Caco-2 (cell line): ENCODE measurements at regions not wholly inside any gene's neighbourhood (a gene's known extent, or its start where the extent isn't known, plus 50 kb on each side); places are given as distances from the start of the nearest gene placed in this dataset.

Source experiments
- BruUV-seq: library from RNA; stranded (reverse); fragments of 400-500 nt; replicated peaks from 2 replicates; lab custom pipeline; 2021; lab: Mats Ljungman, UMichigan
- CTCF ChIA-PET: fragments of 300-600 bp; sonication (Branson Sonifier 250); formaldehyde crosslinking; loops from one replicate; lab custom pipeline; 2022; ENCODE audit warnings: antibody characterized with exemption; lab: Charles Lee
- POLR2A ChIA-PET: fragments of 300-600 bp; sonication (Branson Sonifier 250); formaldehyde crosslinking; loops from one replicate; lab custom pipeline; 2022; ENCODE audit warnings: antibody characterized with exemption; lab: Charles Lee
- DNase-seq, 2 experiments: peaks; one replicate each; pipeline versions ENCODE4 v3.0.0 to v3.0.0-alpha.2; 2020 to 2022
- H3K27me3 ChIP-seq: replicated peaks from 2 replicates; pipeline ENCODE4 v1.6.0; 2011; ENCODE audit warnings: low read length; ENCODE audit not compliant: control insufficient read depth, insufficient read depth
- H3K36me3 ChIP-seq: 2 replicates; pipeline ENCODE4 v1.5.1; 2011; ENCODE audit warnings: low read length; ENCODE audit not compliant: control insufficient read depth, insufficient read depth
- H3K4me1 ChIP-seq: fragments of 250-450 bp; sonication (Bioruptor Pico); 2 replicates; pipeline ENCODE4 v1.5.1; 2020; ENCODE audit warnings: mild to moderate bottlenecking
- H3K4me3 ChIP-seq: 2 replicates; pipeline ENCODE4 v1.5.1; 2011; ENCODE audit warnings: low read depth, mild to moderate bottlenecking, control low read depth, low read length
- H3K9me3 ChIP-seq: fragments of 250-450 bp; sonication (Bioruptor Pico); 2 replicates; pipeline ENCODE4 v1.5.1; 2020; ENCODE audit warnings: mild to moderate bottlenecking, moderate library complexity
- H3K27ac Mint-ChIP-seq: one replicate; pipeline ENCODE4 v1.8.0; 2022; ENCODE audit warnings: mixed read lengths; ENCODE audit not compliant: unreplicated experiment
- H3K27me3 Mint-ChIP-seq: one replicate; pipeline ENCODE4 v1.8.0; 2022; ENCODE audit warnings: mixed read lengths; ENCODE audit not compliant: insufficient read depth, unreplicated experiment
- H3K36me3 Mint-ChIP-seq: one replicate; pipeline ENCODE4 v1.8.0; 2022; ENCODE audit warnings: mild to moderate bottlenecking, mixed read lengths; ENCODE audit not compliant: insufficient read depth, unreplicated experiment
- H3K4me1 Mint-ChIP-seq: one replicate; pipeline ENCODE4 v1.8.0; 2022; ENCODE audit warnings: low read depth, mixed read lengths; ENCODE audit not compliant: unreplicated experiment
- H3K4me3 Mint-ChIP-seq: one replicate; pipeline ENCODE4 v1.8.0; 2022; ENCODE audit warnings: mild to moderate bottlenecking, moderate library complexity, mixed read lengths; ENCODE audit not compliant: unreplicated experiment
- H3K9me3 Mint-ChIP-seq: one replicate; pipeline ENCODE4 v1.8.0; 2022; ENCODE audit warnings: mixed read lengths; ENCODE audit not compliant: unreplicated experiment
- intact Hi-C: fragments of 100-400 bp; cut with micrococcal nuclease; formaldehyde crosslinking; loops from one replicate; pipeline ENCODE4 v1.10.0; 2022; ENCODE audit not compliant: unreplicated experiment
- TF ChIP-seq, protein P1 (sequence below), 2 experiments: fragments of 200-600 bp in 1 of 2; IDR thresholded peaks; 1 replicate in 1 of 2; 2 replicates in 1 of 2; pipeline versions ENCODE4 v1.5.1 to v1.8.0; 2011 to 2022; ENCODE audit warnings: antibody characterized with exemption in 1 of 2, control low read depth in 1 of 2, inconsistent platforms in 1 of 2, low read depth in 1 of 2, low read length in 1 of 2, mild to moderate bottlenecking in 1 of 2, moderate library complexity in 1 of 2; ENCODE audit not compliant: insufficient read depth in 1 of 2, severe bottlenecking in 1 of 2, unreplicated experiment in 1 of 2

DNA sequence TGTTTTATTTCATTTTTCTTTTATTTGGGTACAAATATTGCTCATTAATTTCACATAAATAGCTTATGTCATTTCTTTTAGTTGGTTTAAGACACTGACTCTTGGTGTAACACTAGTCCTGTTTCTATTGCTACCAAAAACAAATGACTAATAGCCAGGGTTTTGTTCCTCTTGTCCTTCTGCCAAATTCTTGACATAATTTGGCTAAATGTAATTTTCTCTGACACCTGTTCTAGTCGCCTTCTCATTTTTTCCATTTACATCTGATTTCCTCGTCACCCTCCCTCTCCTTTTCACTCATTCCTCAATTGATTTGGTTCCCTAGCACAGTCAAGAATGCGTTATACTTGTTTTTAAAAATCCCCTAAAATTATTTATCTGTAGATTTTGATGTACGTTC is 1718.7 kb downstream of the EFNB2 start:
- Histone ChIP-seq H3K9me3 (no peaks in the 10 kb centered on the region), H3K27me3 (no peaks in the 10 kb centered on the region), H3K36me3 (no peaks in the 10 kb centered on the region), H3K4me3 (no peak overlapping the region), H3K4me1 (no peaks in the 10 kb centered on the region)
- POLR2A ChIA-PET: no interaction called here
- Mint-ChIP-seq H3K27me3 (peaks cover 13% of the 10 kb centered on the region), H3K36me3 (no peaks in the 10 kb centered on the region), H3K4me1 (no peaks in the 10 kb centered on the region), H3K27ac (no peak overlapping the region), H3K4me3 (no peak overlapping the region), H3K9me3 (no peaks in the 10 kb centered on the region)
- BruUV-seq: no TSS peak
- CTCF ChIA-PET: no interaction called here
- DNase-seq: no peak
- TF ChIP-seq, protein P1, sequence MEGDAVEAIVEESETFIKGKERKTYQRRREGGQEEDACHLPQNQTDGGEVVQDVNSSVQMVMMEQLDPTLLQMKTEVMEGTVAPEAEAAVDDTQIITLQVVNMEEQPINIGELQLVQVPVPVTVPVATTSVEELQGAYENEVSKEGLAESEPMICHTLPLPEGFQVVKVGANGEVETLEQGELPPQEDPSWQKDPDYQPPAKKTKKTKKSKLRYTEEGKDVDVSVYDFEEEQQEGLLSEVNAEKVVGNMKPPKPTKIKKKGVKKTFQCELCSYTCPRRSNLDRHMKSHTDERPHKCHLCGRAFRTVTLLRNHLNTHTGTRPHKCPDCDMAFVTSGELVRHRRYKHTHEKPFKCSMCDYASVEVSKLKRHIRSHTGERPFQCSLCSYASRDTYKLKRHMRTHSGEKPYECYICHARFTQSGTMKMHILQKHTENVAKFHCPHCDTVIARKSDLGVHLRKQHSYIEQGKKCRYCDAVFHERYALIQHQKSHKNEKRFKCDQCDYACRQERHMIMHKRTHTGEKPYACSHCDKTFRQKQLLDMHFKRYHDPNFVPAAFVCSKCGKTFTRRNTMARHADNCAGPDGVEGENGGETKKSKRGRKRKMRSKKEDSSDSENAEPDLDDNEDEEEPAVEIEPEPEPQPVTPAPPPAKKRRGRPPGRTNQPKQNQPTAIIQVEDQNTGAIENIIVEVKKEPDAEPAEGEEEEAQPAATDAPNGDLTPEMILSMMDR (IDR thresholded peaks at IDR 0.05; ENCODE audit: insufficient read depth in 1 of 2, low read depth in 1 of 2, low read length in 1 of 2, severe bottlenecking in 1 of 2, unreplicated experiment in 1 of 2): no peak
- intact Hi-C loops: no loop called here

DNA sequence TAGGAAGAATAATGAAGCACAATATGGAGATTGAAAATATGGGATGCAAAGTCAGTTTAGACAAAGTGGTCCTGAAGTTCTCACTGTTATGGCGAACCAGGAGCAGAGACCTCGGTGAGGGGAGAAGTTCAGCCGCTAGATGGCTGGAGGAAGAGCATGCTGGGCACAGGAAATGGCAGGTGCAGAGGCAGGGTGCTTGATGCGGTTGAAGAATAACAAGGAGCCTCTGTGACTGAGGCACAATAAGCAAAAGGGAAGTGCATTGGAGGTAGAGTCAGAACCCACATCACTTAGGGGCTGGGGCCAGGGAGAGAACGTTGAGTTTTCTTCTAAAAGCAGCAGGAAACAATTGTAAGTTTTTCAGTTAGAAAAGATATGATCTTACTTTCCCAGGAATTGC is 1725.2 kb downstream of the EFNB2 start:
- H3K4me1 ChIP-seq: no peaks in the 10 kb centered on the region
- no peak overlapping the region for H3K27ac Mint-ChIP-seq
- H3K4me3 Mint-ChIP-seq: no peak overlapping the region
- no peaks in the 10 kb centered on the region for H3K36me3 Mint-ChIP-seq
- H3K4me1 Mint-ChIP-seq: no peaks in the 10 kb centered on the region
- DNase-seq: no peak
- H3K9me3 Mint-ChIP-seq: peaks cover 9% of the 10 kb centered on the region
- TF ChIP-seq, protein P1 (IDR thresholded peaks at IDR 0.05; ENCODE audit: insufficient read depth in 1 of 2, low read depth in 1 of 2, low read length in 1 of 2, severe bottlenecking in 1 of 2, unreplicated experiment in 1 of 2): no peak
- H3K9me3 ChIP-seq: no peaks in the 10 kb centered on the region
- POLR2A ChIA-PET: no interaction called here
- peaks cover 13% of the 10 kb centered on the region for H3K27me3 Mint-ChIP-seq
- intact Hi-C loops: no loop called here
- no peaks in the 10 kb centered on the region; the same call in 1 of the 2 replicates for H3K27me3 ChIP-seq
- no TSS peak for BruUV-seq
- no peaks in the 10 kb centered on the region for H3K36me3 ChIP-seq
- H3K4me3 ChIP-seq: no peak overlapping the region
- CTCF ChIA-PET: no interaction called here

DNA sequence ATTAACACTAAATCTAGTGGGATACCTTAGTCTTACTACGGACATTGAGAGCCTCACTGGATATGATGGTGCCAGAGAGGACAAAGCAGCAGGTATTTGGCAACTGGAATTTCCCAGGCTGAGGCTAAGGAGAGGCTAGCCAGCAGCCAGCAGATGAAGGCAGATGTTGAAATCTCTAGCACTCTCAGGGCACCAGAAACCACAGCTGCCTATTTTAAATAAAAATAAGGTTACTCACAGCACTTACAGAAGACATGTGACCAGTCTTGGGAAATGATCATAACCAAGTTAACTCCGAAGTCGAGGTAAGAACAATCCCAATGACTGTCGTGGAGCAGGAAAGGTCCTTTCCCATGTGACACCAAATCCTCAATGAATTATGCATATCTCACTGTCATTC is 1726.0 kb downstream of the EFNB2 start:
- no TSS peak for BruUV-seq
- H3K36me3 Mint-ChIP-seq: no peaks in the 10 kb centered on the region
- no peaks in the 10 kb centered on the region for H3K4me1 Mint-ChIP-seq
- Histone ChIP-seq H3K27me3 (no peaks in the 10 kb centered on the region; the same call in 1 of the 2 replicates), H3K9me3 (no peaks in the 10 kb centered on the region), H3K36me3 (no peaks in the 10 kb centered on the region), H3K4me1 (no peaks in the 10 kb centered on the region), H3K4me3 (no peak overlapping the region)
- DNase-seq: no peak
- ChIA-PET CTCF (no interaction called here), POLR2A (no interaction called here)
- intact Hi-C loops: no loop called here
- peaks cover 10% of the 10 kb centered on the region for H3K27me3 Mint-ChIP-seq
- no peak overlapping the region for H3K27ac Mint-ChIP-seq
- TF ChIP-seq, protein P1 (IDR thresholded peaks at IDR 0.05; ENCODE audit: insufficient read depth in 1 of 2, low read depth in 1 of 2, low read length in 1 of 2, severe bottlenecking in 1 of 2, unreplicated experiment in 1 of 2): no peak
- peaks cover 9% of the 10 kb centered on the region for H3K9me3 Mint-ChIP-seq
- H3K4me3 Mint-ChIP-seq: no peak overlapping the region
